ENCODE measurements at regions not wholly inside any gene's neighbourhood (a gene's known extent, or its start where the extent isn't known, plus 50 kb on each side); places are given as distances from the start of the nearest gene placed in this dataset.

GRCh38 chr12:12003609-12004008 lies 67.1 kb upstream of the BCL2L14 start:
- H3K4me1 ChIP-seq (ENCODE audit: control insufficient read depth, insufficient read depth, low read length) = peaks cover 4% of the 10 kb centered on the region; the same call in 1 of the 2 replicates
- POLR2A ChIA-PET = no interaction called here
- no peaks in the 10 kb centered on the region for H3K36me3 ChIP-seq (ENCODE audit: control insufficient read depth in 2 of 2, insufficient read depth in 1 of 2, low read length in 2 of 2)
- H3K9me3 ChIP-seq (ENCODE audit: control insufficient read depth, insufficient read depth, low read depth, low read length) = no peaks in the 10 kb centered on the region
- no peak overlapping the region for H3K4me3 ChIP-seq (ENCODE audit: low read depth, low read length)
- TF ChIP-seq SCRT2 (tag by site-specific recombination; IDR thresholded peaks at IDR 0.05) (no peak), SP3 (tag by site-specific recombination; IDR thresholded peaks at IDR 0.05) (no peak), KLF7 (tag by site-specific recombination; IDR thresholded peaks at IDR 0.05; ENCODE audit: borderline replicate concordance) (no peak), ZSCAN5A (tag by site-specific recombination; IDR thresholded peaks at IDR 0.05) (no peak), ZNF548 (tag by site-specific recombination; IDR thresholded peaks at IDR 0.05) (no peak)
- TF ChIP-seq, protein P1, sequence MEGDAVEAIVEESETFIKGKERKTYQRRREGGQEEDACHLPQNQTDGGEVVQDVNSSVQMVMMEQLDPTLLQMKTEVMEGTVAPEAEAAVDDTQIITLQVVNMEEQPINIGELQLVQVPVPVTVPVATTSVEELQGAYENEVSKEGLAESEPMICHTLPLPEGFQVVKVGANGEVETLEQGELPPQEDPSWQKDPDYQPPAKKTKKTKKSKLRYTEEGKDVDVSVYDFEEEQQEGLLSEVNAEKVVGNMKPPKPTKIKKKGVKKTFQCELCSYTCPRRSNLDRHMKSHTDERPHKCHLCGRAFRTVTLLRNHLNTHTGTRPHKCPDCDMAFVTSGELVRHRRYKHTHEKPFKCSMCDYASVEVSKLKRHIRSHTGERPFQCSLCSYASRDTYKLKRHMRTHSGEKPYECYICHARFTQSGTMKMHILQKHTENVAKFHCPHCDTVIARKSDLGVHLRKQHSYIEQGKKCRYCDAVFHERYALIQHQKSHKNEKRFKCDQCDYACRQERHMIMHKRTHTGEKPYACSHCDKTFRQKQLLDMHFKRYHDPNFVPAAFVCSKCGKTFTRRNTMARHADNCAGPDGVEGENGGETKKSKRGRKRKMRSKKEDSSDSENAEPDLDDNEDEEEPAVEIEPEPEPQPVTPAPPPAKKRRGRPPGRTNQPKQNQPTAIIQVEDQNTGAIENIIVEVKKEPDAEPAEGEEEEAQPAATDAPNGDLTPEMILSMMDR (tag by site-specific recombination; IDR thresholded peaks at IDR 0.05) = no peak
- TF ChIP-seq, protein P2, sequence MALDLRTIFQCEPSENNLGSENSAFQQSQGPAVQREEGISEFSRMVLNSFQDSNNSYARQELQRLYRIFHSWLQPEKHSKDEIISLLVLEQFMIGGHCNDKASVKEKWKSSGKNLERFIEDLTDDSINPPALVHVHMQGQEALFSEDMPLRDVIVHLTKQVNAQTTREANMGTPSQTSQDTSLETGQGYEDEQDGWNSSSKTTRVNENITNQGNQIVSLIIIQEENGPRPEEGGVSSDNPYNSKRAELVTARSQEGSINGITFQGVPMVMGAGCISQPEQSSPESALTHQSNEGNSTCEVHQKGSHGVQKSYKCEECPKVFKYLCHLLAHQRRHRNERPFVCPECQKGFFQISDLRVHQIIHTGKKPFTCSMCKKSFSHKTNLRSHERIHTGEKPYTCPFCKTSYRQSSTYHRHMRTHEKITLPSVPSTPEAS (tag by site-specific recombination; IDR thresholded peaks at IDR 0.05) = no peak
- CTCF ChIA-PET = no interaction called here
- no peak overlapping the region for H3K27ac ChIP-seq (ENCODE audit: extremely low read depth, low read depth, low read length)

DNA sequence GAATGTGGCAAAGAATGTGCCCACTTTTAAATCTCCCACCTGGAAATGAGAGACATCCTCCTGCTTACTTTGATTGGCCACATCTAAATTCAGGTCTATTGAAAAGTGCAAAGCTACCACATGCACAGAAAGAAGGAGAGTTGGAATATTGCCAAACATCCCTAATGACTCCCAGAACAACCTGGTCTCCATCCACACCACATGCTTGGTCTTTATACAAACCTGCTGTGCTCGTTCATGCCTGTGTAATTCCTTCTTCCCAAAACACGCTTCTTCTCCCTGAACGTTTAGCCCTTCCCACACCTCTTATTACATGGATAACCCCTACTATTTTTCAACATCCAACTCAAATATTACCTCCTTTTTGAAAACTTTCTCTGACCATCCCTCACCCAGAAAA lies 66.2 kb upstream of the BCL2L14 start:
- Histone ChIP-seq H3K4me1 (ENCODE audit: control insufficient read depth, insufficient read depth, low read length) (peaks cover 8% of the 10 kb centered on the region; the same call in 1 of the 2 replicates), H3K27ac (ENCODE audit: extremely low read depth, low read depth, low read length) (no peak overlapping the region), H3K36me3 (ENCODE audit: control insufficient read depth in 2 of 2, insufficient read depth in 1 of 2, low read length in 2 of 2) (no peaks in the 10 kb centered on the region), H3K4me3 (ENCODE audit: low read depth, low read length) (no peak overlapping the region), H3K9me3 (ENCODE audit: control insufficient read depth, insufficient read depth, low read depth, low read length) (no peaks in the 10 kb centered on the region)
- TF ChIP-seq FEZF1 (tag by site-specific recombination; IDR thresholded peaks at IDR 0.05) (peak; percentile 22; the same call in 1 of the 2 replicates), GLIS1 (tag by site-specific recombination; IDR thresholded peaks at IDR 0.05) (peak; percentile 17; the same call in 1 of the 2 replicates), ZIC2 (tag by site-specific recombination; IDR thresholded peaks at IDR 0.05) (peak; percentile 69), YY2 (tag by site-specific recombination; IDR thresholded peaks at IDR 0.05) (no peak)
- ChIA-PET POLR2A (no interaction called here), CTCF (no interaction called here)

GRCh38 chr12:12007001-12007712 lies 63.6 kb upstream of the BCL2L14 start:
- ChIA-PET CTCF (no interaction called here), POLR2A (no interaction called here)
- Histone ChIP-seq H3K27ac (ENCODE audit: extremely low read depth, low read depth, low read length) (no peak overlapping the region), H3K36me3 (ENCODE audit: control insufficient read depth in 2 of 2, insufficient read depth in 1 of 2, low read length in 2 of 2) (no peaks in the 10 kb centered on the region), H3K4me1 (ENCODE audit: control insufficient read depth, insufficient read depth, low read length) (peaks cover 8% of the 10 kb centered on the region; the same call in 1 of the 2 replicates), H3K9me3 (ENCODE audit: control insufficient read depth, insufficient read depth, low read depth, low read length) (no peaks in the 10 kb centered on the region), H3K4me3 (ENCODE audit: low read depth, low read length) (no peak overlapping the region)
- TF ChIP-seq ZNF121 (tag by site-specific recombination; IDR thresholded peaks at IDR 0.05) = no peak
- no peak for TF ChIP-seq ZNF473 (tag by site-specific recombination; IDR thresholded peaks at IDR 0.05)
- TF ChIP-seq ZNF707 (tag by site-specific recombination; IDR thresholded peaks at IDR 0.05) = no peak
- no peak for TF ChIP-seq ZFP69B (tag by site-specific recombination; IDR thresholded peaks at IDR 0.05)
